ENCODE measurements at regions not wholly inside any gene's neighbourhood (a gene's known extent, or its start where the extent isn't known, plus 50 kb on each side); places are given as distances from the start of the nearest gene placed in this dataset.

- TF ChIP-seq, protein P1, sequence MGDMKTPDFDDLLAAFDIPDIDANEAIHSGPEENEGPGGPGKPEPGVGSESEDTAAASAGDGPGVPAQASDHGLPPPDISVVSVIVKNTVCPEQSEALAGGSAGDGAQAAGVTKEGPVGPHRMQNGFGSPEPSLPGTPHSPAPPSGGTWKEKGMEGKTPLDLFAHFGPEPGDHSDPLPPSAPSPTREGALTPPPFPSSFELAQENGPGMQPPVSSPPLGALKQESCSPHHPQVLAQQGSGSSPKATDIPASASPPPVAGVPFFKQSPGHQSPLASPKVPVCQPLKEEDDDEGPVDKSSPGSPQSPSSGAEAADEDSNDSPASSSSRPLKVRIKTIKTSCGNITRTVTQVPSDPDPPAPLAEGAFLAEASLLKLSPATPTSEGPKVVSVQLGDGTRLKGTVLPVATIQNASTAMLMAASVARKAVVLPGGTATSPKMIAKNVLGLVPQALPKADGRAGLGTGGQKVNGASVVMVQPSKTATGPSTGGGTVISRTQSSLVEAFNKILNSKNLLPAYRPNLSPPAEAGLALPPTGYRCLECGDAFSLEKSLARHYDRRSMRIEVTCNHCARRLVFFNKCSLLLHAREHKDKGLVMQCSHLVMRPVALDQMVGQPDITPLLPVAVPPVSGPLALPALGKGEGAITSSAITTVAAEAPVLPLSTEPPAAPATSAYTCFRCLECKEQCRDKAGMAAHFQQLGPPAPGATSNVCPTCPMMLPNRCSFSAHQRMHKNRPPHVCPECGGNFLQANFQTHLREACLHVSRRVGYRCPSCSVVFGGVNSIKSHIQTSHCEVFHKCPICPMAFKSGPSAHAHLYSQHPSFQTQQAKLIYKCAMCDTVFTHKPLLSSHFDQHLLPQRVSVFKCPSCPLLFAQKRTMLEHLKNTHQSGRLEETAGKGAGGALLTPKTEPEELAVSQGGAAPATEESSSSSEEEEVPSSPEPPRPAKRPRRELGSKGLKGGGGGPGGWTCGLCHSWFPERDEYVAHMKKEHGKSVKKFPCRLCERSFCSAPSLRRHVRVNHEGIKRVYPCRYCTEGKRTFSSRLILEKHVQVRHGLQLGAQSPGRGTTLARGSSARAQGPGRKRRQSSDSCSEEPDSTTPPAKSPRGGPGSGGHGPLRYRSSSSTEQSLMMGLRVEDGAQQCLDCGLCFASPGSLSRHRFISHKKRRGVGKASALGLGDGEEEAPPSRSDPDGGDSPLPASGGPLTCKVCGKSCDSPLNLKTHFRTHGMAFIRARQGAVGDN (IDR thresholded peaks at IDR 0.05), result no peak
- TF ChIP-seq SMAD5 (IDR thresholded peaks at IDR 0.05; ENCODE audit: low read depth) (no peak), USF1 (IDR thresholded peaks at IDR 0.05; ENCODE audit: borderline replicate concordance, extremely low read length, insufficient read depth, low read depth, low read length) (no peak), POU2F2 (IDR thresholded peaks at IDR 0.05; ENCODE audit: borderline replicate concordance, low read depth, low read length) (no peak), NBN (IDR thresholded peaks at IDR 0.05) (no peak), SUPT20H (IDR thresholded peaks at IDR 0.05; ENCODE audit: borderline replicate concordance, control insufficient read depth, low read depth, low read length) (no peak), EZH2 (IDR thresholded peaks at IDR 0.05; ENCODE audit: borderline replicate concordance, control insufficient read depth, low read depth, low read length) (no peak), CHD2 (IDR thresholded peaks at IDR 0.05; ENCODE audit: borderline replicate concordance, low read depth, low read length) (no peak), CHD4 (IDR thresholded peaks at IDR 0.05) (no peak), LARP7 (IDR thresholded peaks at IDR 0.05) (no peak), CBX5 (IDR thresholded peaks at IDR 0.05; ENCODE audit: low read depth) (no peak), BHLHE40 (IDR thresholded peaks at IDR 0.05; ENCODE audit: borderline replicate concordance in 1 of 2, low read depth in 2 of 2, low read length in 1 of 2) (no peak)
Observed at GRCh38 chr18:41060967-41061366, 894.1 kb upstream of the PIK3C3 start (continued).

All from GM12878 (cell line).